ENCODE measurements at regions not wholly inside any gene's neighbourhood (a gene's known extent, or its start where the extent isn't known, plus 50 kb on each side); places are given as distances from the start of the nearest gene placed in this dataset.

- DNase-seq (ENCODE audit: low read depth in 2 of 2, low spot score in 1 of 2): no peak
Observed at GRCh38 chr9:106796771-106797170, 66.2 kb upstream of the ZNF462 start.

GRCh38 chr9:106797299-106797698 is 65.7 kb upstream of the ZNF462 start:
- no peak for DNase-seq (ENCODE audit: low read depth in 2 of 2, low spot score in 1 of 2)

- DNase-seq (ENCODE audit: low read depth in 2 of 2, low spot score in 1 of 2): no peak
Observed at GRCh38 chr9:106798016-106798799, 64.8 kb upstream of the ZNF462 start.

- DNase-seq (ENCODE audit: low read depth in 2 of 2, low spot score in 1 of 2): no peak
Observed at GRCh38 chr9:106799152-106799551, 63.8 kb upstream of the ZNF462 start.

GRCh38 chr9:106800701-106801270 is 62.2 kb upstream of the ZNF462 start:
- no peak for DNase-seq (ENCODE audit: low read depth in 2 of 2, low spot score in 1 of 2)

- DNase-seq (ENCODE audit: low read depth in 2 of 2, low spot score in 1 of 2): no peak
Observed at GRCh38 chr9:106801816-106802215, 61.1 kb upstream of the ZNF462 start.

All from stimulated activated CD8-positive, alpha-beta memory T cell treated with anti-CD3 and anti-CD28 coated beads, Interleukin-4, amount 100 ng/mL, for 1 hour (primary cell).